Liver (tissue), 8 donors: ENCODE measurements at regions not wholly inside any gene's neighbourhood (a gene's known extent, or its start where the extent isn't known, plus 50 kb on each side); places are given as distances from the start of the nearest gene placed in this dataset.

Experiments used
- DNase-seq: peaks from one replicate; pipeline ENCODE4 v3.0.0-alpha.2; 2017; ENCODE audit warnings: low spot score
- H3K27ac ChIP-seq, 2 donors: one replicate each; pipeline ENCODE4 v1.7.0; 2013; ENCODE audit warnings: inconsistent platforms in 2 of 2, low read length in 2 of 2, control low read depth in 1 of 2, low read depth in 1 of 2, mild to moderate bottlenecking in 1 of 2
- H3K27me3 ChIP-seq, 4 donors: one replicate each; pipeline versions ENCODE4 v1.6.1 to v1.7.0; 2013; ENCODE audit warnings: low read length in 3 of 4, inconsistent platforms in 1 of 4, mild to moderate bottlenecking in 1 of 4, moderate library complexity in 1 of 4; ENCODE audit not compliant: control insufficient read depth in 4 of 4, insufficient read depth in 4 of 4
- H3K36me3 ChIP-seq, 4 donors: one replicate each; pipeline versions ENCODE4 v1.6.1 to v1.7.0; 2013; ENCODE audit warnings: low read length in 3 of 4, mild to moderate bottlenecking in 3 of 4, low read depth in 1 of 4, moderate library complexity in 1 of 4; ENCODE audit not compliant: control insufficient read depth in 4 of 4, insufficient read depth in 3 of 4
- H3K4me1 ChIP-seq, 4 donors: one replicate each; pipeline versions ENCODE4 v1.6.1 to v1.7.0; 2013; ENCODE audit warnings: low read length in 3 of 4, mild to moderate bottlenecking in 3 of 4, moderate library complexity in 1 of 4; ENCODE audit not compliant: control insufficient read depth in 4 of 4, insufficient read depth in 4 of 4
- H3K4me3 ChIP-seq, 3 donors: one replicate each; pipeline versions ENCODE4 v1.6.1 to v1.7.0; 2013; ENCODE audit warnings: low read length in 3 of 3, control low read depth in 1 of 3, low read depth in 1 of 3, mild to moderate bottlenecking in 1 of 3
- H3K9ac ChIP-seq, 2 donors: one replicate each; pipeline ENCODE4 v1.7.0; 2013; ENCODE audit warnings: low read length in 2 of 2, mild to moderate bottlenecking in 2 of 2, moderate library complexity in 2 of 2, control low read depth in 1 of 2, low read depth in 1 of 2
- H3K9me3 ChIP-seq, 4 donors: one replicate each; pipeline versions ENCODE4 v1.6.1 to v1.7.0; 2013; ENCODE audit warnings: low read length in 3 of 4; ENCODE audit not compliant: control insufficient read depth in 4 of 4
- ATF3 ChIP-seq: IDR thresholded peaks from 2 replicates; pipeline ENCODE4 v1.6.1; 2016; ENCODE audit warnings: antibody characterized with exemption
- CTCF ChIP-seq: fragments of 150-350 bp; IDR thresholded peaks from 2 replicates; pipeline ENCODE4 v1.5.1; 2017; ENCODE audit warnings: improper control_type of control experiment, low read depth, low read length; ENCODE audit not compliant: missing input control
- EGR1 ChIP-seq, 2 donors: IDR thresholded peaks; 2 replicates each; pipeline ENCODE4 v1.6.1; 2016 to 2018; ENCODE audit warnings: antibody characterized with exemption in 2 of 2, low read depth in 2 of 2
- FOXA1 ChIP-seq: IDR thresholded peaks from 2 replicates; pipeline ENCODE4 v1.6.1; 2016; ENCODE audit warnings: antibody characterized with exemption
- FOXA2 ChIP-seq: IDR thresholded peaks from 2 replicates; pipeline ENCODE4 v1.6.1; 2016; ENCODE audit warnings: antibody characterized with exemption
- HNF4A ChIP-seq, 2 donors: conservative IDR thresholded peaks; 2 replicates each; pipeline ENCODE4 v1.6.1; 2016; ENCODE audit warnings: antibody characterized with exemption in 2 of 2, mild to moderate bottlenecking in 2 of 2
- HNF4G ChIP-seq: IDR thresholded peaks from 2 replicates; pipeline ENCODE4 v1.6.1; 2016; ENCODE audit warnings: antibody characterized with exemption
- JUND ChIP-seq, 2 donors: IDR thresholded peaks; 2 replicates each; pipeline ENCODE4 v1.6.1; 2016; ENCODE audit warnings: antibody characterized with exemption in 2 of 2
- MAX ChIP-seq: IDR thresholded peaks from 2 replicates; pipeline ENCODE4 v1.6.1; 2016; ENCODE audit warnings: antibody characterized with exemption
- NR2F2 ChIP-seq: IDR thresholded peaks from 2 replicates; pipeline ENCODE4 v1.6.1; 2016; ENCODE audit warnings: antibody characterized with exemption
- RAD21 ChIP-seq, 2 donors: IDR thresholded peaks; 2 replicates each; pipeline ENCODE4 v1.6.1; 2016; ENCODE audit warnings: antibody characterized with exemption in 2 of 2, mild to moderate bottlenecking in 2 of 2
- REST ChIP-seq: IDR thresholded peaks from 2 replicates; pipeline ENCODE4 v1.6.1; 2016; ENCODE audit warnings: antibody characterized with exemption, mild to moderate bottlenecking
- RXRA ChIP-seq, 2 donors: IDR thresholded peaks; 2 replicates each; pipeline ENCODE4 v1.6.1; 2017 to 2018; ENCODE audit warnings: antibody characterized with exemption in 2 of 2, mild to moderate bottlenecking in 1 of 2
- SP1 ChIP-seq: IDR thresholded peaks from 2 replicates; pipeline ENCODE4 v1.6.1; 2018; ENCODE audit warnings: antibody characterized with exemption, mild to moderate bottlenecking
- TAF1 ChIP-seq: conservative IDR thresholded peaks from 2 replicates; pipeline ENCODE4 v1.6.1; 2016; ENCODE audit warnings: antibody characterized with exemption, mild to moderate bottlenecking
- YY1 ChIP-seq: IDR thresholded peaks from 2 replicates; pipeline ENCODE4 v1.6.1; 2016; ENCODE audit warnings: antibody characterized with exemption, mild to moderate bottlenecking
- ZBTB33 ChIP-seq: IDR thresholded peaks from 2 replicates; pipeline ENCODE4 v1.6.1; 2016; ENCODE audit warnings: antibody characterized with exemption
- WGBS: extraction: QIAGEN DNeasy Blood & Tissue Kit; methylation state at CpG from one replicate; pipeline ENCODE4 v1.1.7; 2013; 5-methylcytosine and 5-hydroxymethylcytosine counted together
- donor health status: healthy.
- donor health status: healthy.
- donor health status: healthy.
- donor health status: healthy.
- donor health status: healthy.

- Histone ChIP-seq H3K4me3 (no peak overlapping the region), H3K4me1 (no peaks in the 10 kb centered on the region), H3K27me3 (peaks cover 0 to 9% (median 0%) of the 10 kb centered on the region in 4 donors), H3K9me3 (no peaks in the 10 kb centered on the region), H3K36me3 (no peaks in the 10 kb centered on the region), H3K9ac (no peak overlapping the region), H3K27ac (no peak overlapping the region)
- no peak for TF ChIP-seq REST
- no peak for TF ChIP-seq MAX
- DNase-seq, result no peak
- WGBS, result 41% methylated on average over 1 of the region's 1 CpG
These were observed 58.8 kb upstream of the LMO4 start for GRCh38 chr1:87269921-87270320.

GRCh38 chr1:87273291-87273690, 55.4 kb upstream of the LMO4 start:
- no peak for TF ChIP-seq YY1
- no peak for TF ChIP-seq ATF3
- Histone ChIP-seq H3K27me3 (peaks cover 0 to 6% (median 0%) of the 10 kb centered on the region in 4 donors), H3K27ac (no peak overlapping the region), H3K9ac (no peak overlapping the region), H3K9me3 (no peaks in the 10 kb centered on the region), H3K4me1 (no peaks in the 10 kb centered on the region), H3K36me3 (no peaks in the 10 kb centered on the region), H3K4me3 (no peak overlapping the region)
- WGBS, result 29% methylated on average over 1 of the region's 1 CpG
- DNase-seq, result no peak

GRCh38 chr1:87274851-87275250, 53.8 kb upstream of the LMO4 start:
- H3K4me3 ChIP-seq, result no peak overlapping the region
- H3K27me3 ChIP-seq, result peaks cover 0 to 4% (median 0%) of the 10 kb centered on the region in 4 donors
- H3K9ac ChIP-seq, result no peak overlapping the region
- no peak for DNase-seq
- H3K9me3 ChIP-seq, result no peaks in the 10 kb centered on the region
- no peaks in the 10 kb centered on the region for H3K4me1 ChIP-seq
- H3K36me3 ChIP-seq, result no peaks in the 10 kb centered on the region
- WGBS, result 75% methylated on average over 7 of the region's 7 CpGs
- H3K27ac ChIP-seq, result no peak overlapping the region
- TF ChIP-seq RXRA (IDR thresholded peaks at IDR 0.05) (no peak), YY1 (no peak), ZBTB33 (no peak), TAF1 (no peak), RAD21 (IDR thresholded peaks at IDR 0.05) (no peak), HNF4G (no peak), ATF3 (no peak), FOXA2 (no peak), CTCF (no peak), MAX (no peak), NR2F2 (no peak), JUND (IDR thresholded peaks at IDR 0.05) (no peak), FOXA1 (no peak), REST (no peak), EGR1 (IDR thresholded peaks at IDR 0.05; ENCODE audit: low read depth in 2 of 2) (no peak), HNF4A (conservative IDR thresholded peaks at IDR 0.05) (no peak), SP1 (no peak)
